ENCODE measurements at regions not wholly inside any gene's neighbourhood (a gene's known extent, or its start where the extent isn't known, plus 50 kb on each side); places are given as distances from the start of the nearest gene placed in this dataset.
"Not testable (repeated sequence)": the region's sequence is repeated elsewhere in the genome, so short reads cannot be mapped to it uniquely, and the experiment has no call there.

GRCh38 chr22:44567846-44568493 lies 69.9 kb upstream of the RTL6 start:
- peaks cover 34% of the 10 kb centered on the region for H3K9me3 Mint-ChIP-seq
- H3K4me3 Mint-ChIP-seq: peak overlapping the region in 1 of 3 experiments; percentile 23
- H3K4me1 Mint-ChIP-seq: no peaks in the 10 kb centered on the region
- H3K36me3 Mint-ChIP-seq (ENCODE audit: low read depth): no peaks in the 10 kb centered on the region
- H3K27ac Mint-ChIP-seq: no peak overlapping the region
- peaks cover 12% of the 10 kb centered on the region for H3K27me3 Mint-ChIP-seq (ENCODE audit: low read depth)
- peak in 2 of 3 experiments; percentile 30 to 36 for TF ChIP-seq CTCF (IDR thresholded peaks at IDR 0.05; ENCODE audit: unreplicated experiment in 3 of 3)

GRCh38 chr22:44567378-44567841 lies 69.4 kb upstream of the RTL6 start:
- H3K36me3 Mint-ChIP-seq (ENCODE audit: low read depth); H3K4me3 Mint-ChIP-seq: not testable (repeated sequence)
- peaks cover 12% of the 10 kb centered on the region for H3K27me3 Mint-ChIP-seq (ENCODE audit: low read depth)

GRCh38 chr22:44566911-44567310 lies 68.9 kb upstream of the RTL6 start:
- no peak overlapping the region for H3K27ac Mint-ChIP-seq
- peaks cover 12% of the 10 kb centered on the region for H3K27me3 Mint-ChIP-seq (ENCODE audit: low read depth)
- peaks cover 36% of the 10 kb centered on the region for H3K9me3 Mint-ChIP-seq
- no peaks in the 10 kb centered on the region for H3K4me1 Mint-ChIP-seq
- no peaks in the 10 kb centered on the region for H3K36me3 Mint-ChIP-seq (ENCODE audit: low read depth)
- no peak overlapping the region for H3K4me3 Mint-ChIP-seq
- no peak for TF ChIP-seq CTCF (IDR thresholded peaks at IDR 0.05; ENCODE audit: unreplicated experiment in 3 of 3)

More at GRCh38 chr22:44567378-44567841, 69.4 kb upstream of the RTL6 start:
- not testable (repeated sequence) for H3K27ac Mint-ChIP-seq, H3K4me1 Mint-ChIP-seq
- peaks cover 34% of the 10 kb centered on the region for H3K9me3 Mint-ChIP-seq

- not testable (repeated sequence) for H3K4me3 Mint-ChIP-seq; H3K36me3 Mint-ChIP-seq (ENCODE audit: low read depth); H3K27ac Mint-ChIP-seq; H3K27me3 Mint-ChIP-seq (ENCODE audit: low read depth); H3K4me1 Mint-ChIP-seq
- peaks cover 42% of the 10 kb centered on the region for H3K9me3 Mint-ChIP-seq
These were observed 64.6 kb upstream of the RTL6 start for GRCh38 chr22:44562651-44563050.

- peaks cover 5% of the 10 kb centered on the region for H3K27me3 Mint-ChIP-seq (ENCODE audit: low read depth)
- no peak overlapping the region for H3K4me3 Mint-ChIP-seq
- TF ChIP-seq CTCF (IDR thresholded peaks at IDR 0.05; ENCODE audit: unreplicated experiment in 3 of 3): no peak
- no peak overlapping the region for H3K27ac Mint-ChIP-seq
- H3K4me1 Mint-ChIP-seq: no peaks in the 10 kb centered on the region
- peaks cover 39% of the 10 kb centered on the region for H3K9me3 Mint-ChIP-seq
- no peaks in the 10 kb centered on the region for H3K36me3 Mint-ChIP-seq (ENCODE audit: low read depth)
These were observed 63.3 kb upstream of the RTL6 start for GRCh38 chr22:44561139-44561840.

- H3K9me3 Mint-ChIP-seq: peaks cover 19% of the 10 kb centered on the region
- not testable (repeated sequence) for H3K36me3 Mint-ChIP-seq (ENCODE audit: low read depth); H3K4me3 Mint-ChIP-seq; H3K27ac Mint-ChIP-seq; H3K4me1 Mint-ChIP-seq
- H3K27me3 Mint-ChIP-seq (ENCODE audit: low read depth): peaks cover 18% of the 10 kb centered on the region
These were observed 60.6 kb upstream of the RTL6 start for GRCh38 chr22:44558671-44559070.

- not testable (repeated sequence) for H3K4me3 Mint-ChIP-seq; H3K36me3 Mint-ChIP-seq (ENCODE audit: low read depth); H3K27ac Mint-ChIP-seq; H3K4me1 Mint-ChIP-seq
- Mint-ChIP-seq H3K27me3 (ENCODE audit: low read depth) (peaks cover 18% of the 10 kb centered on the region), H3K9me3 (peaks cover 16% of the 10 kb centered on the region)
These were observed 59.8 kb upstream of the RTL6 start for GRCh38 chr22:44557872-44558271.

Measured in nephron (organoid).